ENCODE measurements at regions not wholly inside any gene's neighbourhood (a gene's known extent, or its start where the extent isn't known, plus 50 kb on each side); places are given as distances from the start of the nearest gene placed in this dataset.
A peak's percentile ranks its signal among the peaks of the same experiment; 100 is the strongest.
"Not testable (repeated sequence)": the region's sequence is repeated elsewhere in the genome, so short reads cannot be mapped to it uniquely, and the experiment has no call there.

DNA sequence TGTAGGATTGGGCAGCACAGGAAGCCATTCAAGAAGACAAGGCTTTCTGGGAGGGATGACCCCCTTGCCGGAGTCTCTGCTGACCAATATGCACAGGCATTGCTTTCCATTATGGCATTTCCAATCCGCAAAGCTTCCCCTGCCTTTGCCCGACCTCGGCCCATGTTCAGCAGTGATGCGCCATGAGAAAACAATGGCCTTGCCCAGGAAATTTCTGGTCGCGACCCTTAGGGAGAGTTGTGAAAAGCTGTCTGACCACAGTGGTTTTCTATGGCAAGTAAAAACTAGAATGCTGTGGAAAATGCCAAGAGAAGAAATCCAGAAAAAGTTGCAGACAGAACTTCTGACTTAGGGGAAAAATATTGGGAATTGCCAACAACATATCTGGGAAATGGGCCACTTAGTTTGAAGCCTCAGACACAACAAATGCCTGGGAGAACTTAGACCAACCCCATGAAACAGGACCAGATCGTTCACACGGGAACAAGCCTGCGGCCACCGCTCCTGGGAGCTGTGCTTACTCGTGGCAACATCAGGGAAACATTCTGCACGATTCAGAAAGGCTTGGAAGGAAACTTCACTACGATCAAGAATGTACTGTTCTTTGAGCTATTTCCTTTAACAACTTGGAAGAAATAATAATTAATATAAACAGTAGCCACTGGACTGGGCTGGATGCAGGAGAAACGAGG, 512.4 kb downstream of the TNS3 start:
- ATAC-seq (replicated peaks in 6 of 8), result no peak
- no peak overlapping the region for H3K4me3 ChIP-seq
- in situ Hi-C loops (cut with MboI; ENCODE audit: low pct_unique_long_range_greater_than_20kb in 2 of 9, low sequenced_read_pairs in 9 of 9, unreplicated experiment in 9 of 9), result no loop called here
- peaks cover 3 to 10% of the 10 kb centered on the region in 2 donors for H3K4me1 ChIP-seq (replicated peaks in 1 of 2)
- 49 to 100% (median 93%) methylated on average over 1 to 15 of the region's 15 CpGs for WGBS, 10 experiments
- H3K27ac ChIP-seq, result no peak overlapping the region

DNA sequence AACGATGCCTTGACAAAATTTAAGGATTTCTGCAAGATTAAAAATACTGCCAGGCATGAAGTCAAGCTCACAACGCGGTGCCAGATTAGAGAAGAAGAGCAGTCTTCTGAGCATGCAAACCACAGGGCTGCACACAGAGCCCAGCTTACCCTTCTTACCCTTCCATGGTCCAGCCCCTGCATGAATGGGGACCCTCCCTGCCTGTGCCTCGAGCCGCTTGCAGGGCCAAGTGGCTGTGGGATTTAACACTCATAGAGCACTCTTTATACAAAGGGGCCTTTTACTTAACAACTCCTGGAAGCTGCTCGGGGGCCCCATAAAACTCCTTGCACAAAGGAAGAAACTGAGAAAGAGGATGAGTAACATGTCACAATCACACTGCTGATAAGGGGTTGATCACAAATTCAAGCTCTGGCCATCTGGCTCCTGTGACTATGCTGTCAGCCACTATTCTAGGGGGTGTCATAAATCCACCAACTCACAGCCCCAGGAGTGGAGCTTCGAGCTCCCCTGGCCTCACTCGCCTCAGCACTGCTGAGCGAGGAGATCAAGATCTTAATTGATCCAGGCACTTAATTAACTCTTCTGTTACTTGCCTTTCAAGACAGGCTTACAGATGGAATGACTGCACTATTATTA, 514.8 kb downstream of the TNS3 start:
- Histone ChIP-seq H3K4me3 (no peak overlapping the region), H3K27ac (peak overlapping the region in 1 of 2 donors; percentile 51), H3K4me1 (replicated peaks in 1 of 2) (peaks cover 3 to 10% of the 10 kb centered on the region in 2 donors)
- WGBS, 10 experiments, result 29 to 67% (median 47%) methylated on average over 1 to 7 of the region's 9 CpGs; no CpG with 5 or more reads in 1 of the 10 experiments
- in situ Hi-C loops (cut with MboI; ENCODE audit: low pct_unique_long_range_greater_than_20kb in 2 of 9, low sequenced_read_pairs in 9 of 9, unreplicated experiment in 9 of 9), result no loop called here
- ATAC-seq (replicated peaks in 6 of 8), result peak in 5 of 8 experiments; percentile 70 to 99 (median 96)

GRCh38 chr7:47056731-47057130, 525.2 kb downstream of the TNS3 start:
- ATAC-seq (replicated peaks in 6 of 8), result no peak
- H3K4me1 ChIP-seq (replicated peaks in 1 of 2), result no peaks in the 10 kb centered on the region
- WGBS, 10 experiments, result 0 to 83% (median 60%) methylated on average over 1 to 2 of the region's 2 CpGs; no CpG with 5 or more reads in 3 of the 10 experiments
- in situ Hi-C loops (cut with MboI; ENCODE audit: low pct_unique_long_range_greater_than_20kb in 2 of 9, low sequenced_read_pairs in 9 of 9, unreplicated experiment in 9 of 9), result no loop called here
- H3K27ac ChIP-seq, result no peak overlapping the region
- H3K4me3 ChIP-seq, result no peak overlapping the region

- H3K4me3 ChIP-seq; in situ Hi-C loops (cut with MboI; ENCODE audit: low pct_unique_long_range_greater_than_20kb in 2 of 9, low sequenced_read_pairs in 9 of 9, unreplicated experiment in 9 of 9); H3K27ac ChIP-seq; H3K4me1 ChIP-seq (replicated peaks in 1 of 2); ATAC-seq (replicated peaks in 6 of 8): not testable (repeated sequence)
- WGBS, 10 experiments, result 52 to 100% (median 84%) methylated on average over 3 to 17 of the region's 70 CpGs; no CpG with 5 or more reads in 6 of the 10 experiments
Observed at GRCh38 chr7:47052541-47053208, 529.2 kb downstream of the TNS3 start.

- in situ Hi-C loops (cut with MboI; ENCODE audit: low pct_unique_long_range_greater_than_20kb in 2 of 9, low sequenced_read_pairs in 9 of 9, unreplicated experiment in 9 of 9), result no loop called here
- H3K4me3 ChIP-seq, result no peak overlapping the region
- 76 to 100% (median 93%) methylated on average over 2 to 13 of the region's 13 CpGs; no CpG with 5 or more reads in 2 of the 10 experiments for WGBS, 10 experiments
- H3K27ac ChIP-seq, result no peak overlapping the region
- ATAC-seq (replicated peaks in 6 of 8), result no peak
- peaks cover 4 to 18% of the 10 kb centered on the region in 2 donors for H3K4me1 ChIP-seq (replicated peaks in 1 of 2)
Observed at GRCh38 chr7:47049234-47049774, 532.6 kb downstream of the TNS3 start.

DNA sequence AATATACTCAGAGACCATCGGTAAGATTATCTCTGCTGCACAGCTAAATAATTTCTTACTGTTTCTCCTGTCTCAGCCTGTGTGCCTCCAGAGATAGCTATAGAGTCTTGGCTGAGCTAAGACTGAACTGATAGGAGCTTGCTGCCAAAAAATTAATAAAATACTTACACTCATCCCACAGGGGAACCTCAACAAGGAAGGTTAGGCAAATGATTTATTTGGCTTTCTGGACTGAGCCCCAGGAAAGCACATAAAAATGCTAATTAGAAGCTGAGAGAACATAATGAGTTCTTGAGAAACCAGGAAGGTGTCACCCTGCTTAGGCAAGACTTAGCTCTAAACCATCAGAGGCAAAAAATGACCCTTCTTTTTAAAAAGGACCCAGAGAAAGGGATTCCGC, 534.5 kb downstream of the TNS3 start:
- WGBS, 10 experiments, result 11 to 100% (median 83%) methylated on average over 1 to 2 of the region's 2 CpGs; no CpG with 5 or more reads in 3 of the 10 experiments
- peaks cover 4 to 18% of the 10 kb centered on the region in 2 donors for H3K4me1 ChIP-seq (replicated peaks in 1 of 2)
- in situ Hi-C loops (cut with MboI; ENCODE audit: low pct_unique_long_range_greater_than_20kb in 2 of 9, low sequenced_read_pairs in 9 of 9, unreplicated experiment in 9 of 9), result no loop called here
- no peak overlapping the region for H3K27ac ChIP-seq
- H3K4me3 ChIP-seq, result no peak overlapping the region
- peak in 5 of 8 experiments; percentile 15 to 71 (median 19) for ATAC-seq (replicated peaks in 6 of 8)

GRCh38 chr7:47046949-47047348, 535.0 kb downstream of the TNS3 start:
- ATAC-seq (replicated peaks in 6 of 8), result no peak
- in situ Hi-C loops (cut with MboI; ENCODE audit: low pct_unique_long_range_greater_than_20kb in 2 of 9, low sequenced_read_pairs in 9 of 9, unreplicated experiment in 9 of 9), result no loop called here
- H3K4me1 ChIP-seq (replicated peaks in 1 of 2), result peaks cover 4 to 18% of the 10 kb centered on the region in 2 donors
- WGBS, 10 experiments, result 15 to 100% (median 76%) methylated on average over 1 to 8 of the region's 9 CpGs; no CpG with 5 or more reads in 2 of the 10 experiments
- H3K27ac ChIP-seq, result no peak overlapping the region
- no peak overlapping the region for H3K4me3 ChIP-seq

DNA sequence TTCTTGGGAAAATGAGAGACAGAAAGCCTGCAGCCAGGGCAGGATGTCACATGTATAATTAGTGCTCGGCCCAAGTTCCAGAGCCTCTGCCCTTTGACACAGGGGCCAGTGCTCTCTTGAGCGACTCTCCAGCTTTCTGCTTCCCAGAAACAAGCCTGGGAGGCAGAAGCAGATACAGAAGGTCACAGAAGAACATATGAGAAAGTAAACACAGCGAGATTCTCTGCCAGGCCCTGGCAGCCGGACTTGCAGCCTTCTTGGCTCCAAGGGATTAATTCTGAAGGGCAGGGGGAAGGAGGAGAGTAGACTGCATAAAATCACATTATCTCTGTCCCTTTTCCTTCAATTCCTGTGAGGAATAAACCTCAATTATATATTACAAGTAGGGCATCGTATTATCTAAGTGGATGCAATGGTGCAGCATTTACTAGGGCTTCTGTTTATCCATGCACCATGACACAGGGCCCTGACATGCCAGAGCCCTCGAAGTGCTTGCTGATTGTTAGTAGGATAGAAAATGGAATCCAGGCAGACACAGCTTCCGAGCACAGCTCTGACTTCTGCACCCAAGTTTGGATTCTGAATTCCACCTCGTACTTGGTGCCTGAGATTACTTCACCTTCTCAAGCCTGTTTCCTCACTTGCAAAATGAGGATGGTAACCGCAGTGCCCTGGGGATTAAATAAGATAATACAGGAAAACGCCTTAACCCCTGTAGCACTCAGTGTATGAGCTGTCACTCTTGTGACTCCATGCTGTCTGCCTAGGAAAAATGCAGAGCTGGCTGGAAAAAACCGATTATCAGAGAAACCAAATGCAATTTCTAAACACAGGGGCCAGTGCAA, 536.5 kb downstream of the TNS3 start:
- peak in 3 of 8 experiments; percentile 23 to 65 (median 39) for ATAC-seq (replicated peaks in 6 of 8)
- no peak overlapping the region for H3K4me3 ChIP-seq
- no peak overlapping the region for H3K27ac ChIP-seq
- H3K4me1 ChIP-seq (replicated peaks in 1 of 2), result peaks cover 4 to 18% of the 10 kb centered on the region in 2 donors
- in situ Hi-C loops (cut with MboI; ENCODE audit: low pct_unique_long_range_greater_than_20kb in 2 of 9, low sequenced_read_pairs in 9 of 9, unreplicated experiment in 9 of 9), result no loop called here
- 15 to 100% (median 62%) methylated on average over 1 to 11 of the region's 11 CpGs for WGBS, 10 experiments

DNA sequence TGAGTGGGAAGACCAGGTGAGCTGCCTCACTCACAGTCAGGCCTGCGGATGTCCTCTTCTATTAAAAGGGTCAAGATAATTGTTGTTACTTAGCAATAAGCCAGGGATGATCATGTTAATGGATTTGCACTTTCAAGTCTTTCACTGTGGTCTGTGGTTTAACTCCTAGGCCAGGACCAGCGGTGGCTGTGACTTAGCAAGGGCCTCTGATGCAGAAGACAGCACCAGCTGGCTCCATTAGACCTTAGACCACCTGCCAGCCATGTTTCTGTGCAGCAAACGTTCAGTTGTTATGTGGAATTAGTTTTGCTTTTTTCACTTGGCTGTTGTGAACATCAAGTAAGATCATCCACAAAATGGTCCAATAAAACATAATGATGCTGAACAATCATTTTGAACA, 537.3 kb downstream of the TNS3 start:
- Histone ChIP-seq H3K4me3 (no peak overlapping the region), H3K4me1 (replicated peaks in 1 of 2) (peaks cover 6 to 23% of the 10 kb centered on the region in 2 donors), H3K27ac (no peak overlapping the region)
- 0 to 100% (median 82%) methylated on average over 1 to 3 of the region's 3 CpGs; no CpG with 5 or more reads in 2 of the 10 experiments for WGBS, 10 experiments
- in situ Hi-C loops (cut with MboI; ENCODE audit: low pct_unique_long_range_greater_than_20kb in 2 of 9, low sequenced_read_pairs in 9 of 9, unreplicated experiment in 9 of 9), result no loop called here
- ATAC-seq (replicated peaks in 6 of 8), result no peak

DNA sequence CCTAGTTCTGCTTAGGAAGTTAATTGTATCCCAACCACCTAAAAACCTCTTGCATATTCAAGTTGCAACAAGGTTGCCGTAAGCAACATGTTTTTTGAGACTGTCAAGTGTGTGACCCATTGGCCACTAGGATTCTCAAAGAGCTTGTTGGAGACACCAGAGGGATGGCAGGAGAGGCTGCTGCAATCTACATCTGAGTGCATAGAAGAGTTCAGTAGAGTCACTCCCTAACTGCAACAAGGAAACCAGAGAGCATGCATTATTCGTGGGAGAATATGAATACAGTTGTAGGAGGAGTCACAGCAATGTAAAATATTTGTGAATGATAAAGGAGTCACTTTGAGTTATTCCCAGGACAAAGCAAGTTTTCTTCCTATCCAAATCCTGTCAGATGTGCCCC, 538.6 kb downstream of the TNS3 start:
- ATAC-seq (replicated peaks in 6 of 8), result peak in 2 of 8 experiments; percentile 69 to 87
- in situ Hi-C loops (cut with MboI; ENCODE audit: low pct_unique_long_range_greater_than_20kb in 2 of 9, low sequenced_read_pairs in 9 of 9, unreplicated experiment in 9 of 9), result no loop called here
- WGBS, 10 experiments, result 0 to 94% (median 40%) methylated on average over 1 to 2 of the region's 2 CpGs; no CpG with 5 or more reads in 1 of the 10 experiments

GRCh38 chr7:47042669-47043068, 539.2 kb downstream of the TNS3 start:
- Histone ChIP-seq H3K4me3 (no peak overlapping the region), H3K27ac (no peak overlapping the region), H3K4me1 (replicated peaks in 1 of 2) (peaks cover 12 to 31% of the 10 kb centered on the region in 2 donors)
- 72 to 100% (median 83%) methylated on average over 1 to 3 of the region's 3 CpGs; no CpG with 5 or more reads in 5 of the 10 experiments for WGBS, 10 experiments
- ATAC-seq (replicated peaks in 6 of 8), result no peak
- in situ Hi-C loops (cut with MboI; ENCODE audit: low pct_unique_long_range_greater_than_20kb in 2 of 9, low sequenced_read_pairs in 9 of 9, unreplicated experiment in 9 of 9), result no loop called here

More for the DNA sequence above, 538.6 kb downstream of the TNS3 start:
- no peak overlapping the region for H3K4me3 ChIP-seq
- H3K4me1 ChIP-seq (replicated peaks in 1 of 2), result peaks cover 12 to 31% of the 10 kb centered on the region in 2 donors
- no peak overlapping the region for H3K27ac ChIP-seq

- ATAC-seq (replicated peaks in 6 of 8), result no peak
- in situ Hi-C loops (cut with MboI; ENCODE audit: low pct_unique_long_range_greater_than_20kb in 2 of 9, low sequenced_read_pairs in 9 of 9, unreplicated experiment in 9 of 9), result no loop called here
- H3K4me3 ChIP-seq, result no peak overlapping the region
- peaks cover 8 to 18% of the 10 kb centered on the region in 2 donors for H3K4me1 ChIP-seq (replicated peaks in 1 of 2)
- no peak overlapping the region for H3K27ac ChIP-seq
- 68 to 100% (median 91%) methylated on average over 1 to 9 of the region's 10 CpGs for WGBS, 10 experiments
Observed at GRCh38 chr7:47040795-47041347, 541.0 kb downstream of the TNS3 start.
